Mesendoderm (in vitro differentiated cells): ENCODE measurements at regions not wholly inside any gene's neighbourhood (a gene's known extent, or its start where the extent isn't known, plus 50 kb on each side); places are given as distances from the start of the nearest gene placed in this dataset.
A peak's percentile ranks its signal among the peaks of the same experiment; 100 is the strongest.
"Not testable (repeated sequence)": the region's sequence is repeated elsewhere in the genome, so short reads cannot be mapped to it uniquely, and the experiment has no call there.

Experiments used
- DNase-seq: peaks from one replicate; pipeline ENCODE4 v3.0.0; 2013
- H2AK5ac ChIP-seq: 2 replicates; pipeline ENCODE4 v1.6.1; 2013; ENCODE audit warnings: low read length, inconsistent platforms
- H2BK120ac ChIP-seq: 2 replicates; pipeline ENCODE4 v1.6.1; 2013; ENCODE audit warnings: low read depth, mild to moderate bottlenecking, low read length, moderate library complexity, mixed read lengths
- H2BK15ac ChIP-seq: replicated peaks from 2 replicates; pipeline ENCODE4 v1.6.1; 2013; ENCODE audit warnings: low read depth, mild to moderate bottlenecking, moderate library complexity
- H2BK5ac ChIP-seq: 2 replicates; pipeline ENCODE4 v1.6.1; 2013; ENCODE audit warnings: low read length, inconsistent platforms
- H3K18ac ChIP-seq: 2 replicates; pipeline ENCODE4 v1.6.1; 2013; ENCODE audit warnings: mild to moderate bottlenecking, low read length, mixed read lengths
- H3K23ac ChIP-seq: one replicate; pipeline ENCODE4 v1.6.1; 2013; ENCODE audit warnings: low read length
- H3K27ac ChIP-seq: 2 replicates; pipeline ENCODE4 v1.5.1; 2013; ENCODE audit warnings: low read depth, mild to moderate bottlenecking, inconsistent platforms, low read length, moderate library complexity
- H3K27me3 ChIP-seq: 2 replicates; pipeline ENCODE4 v1.6.1; 2013; ENCODE audit warnings: low read length, control low read depth, mild to moderate bottlenecking, inconsistent platforms; ENCODE audit not compliant: insufficient read depth, poor library complexity
- H3K36me3 ChIP-seq: 2 replicates; pipeline ENCODE4 v1.6.1; 2013; ENCODE audit warnings: low read length, inconsistent platforms; ENCODE audit not compliant: control insufficient read depth, insufficient read depth
- H3K4ac ChIP-seq: one replicate; pipeline ENCODE4 v1.6.1; 2013; ENCODE audit warnings: low read depth, mild to moderate bottlenecking, low read length, moderate library complexity
- H3K4me1 ChIP-seq: 2 replicates; pipeline ENCODE4 v1.6.1; 2013; ENCODE audit warnings: low read depth, low read length, inconsistent platforms; ENCODE audit not compliant: control insufficient read depth
- H3K4me2 ChIP-seq: 2 replicates; pipeline ENCODE4 v1.6.1; 2013; ENCODE audit warnings: low read length
- H3K4me3 ChIP-seq: 2 replicates; pipeline ENCODE4 v1.5.1; 2013; ENCODE audit warnings: mild to moderate bottlenecking, low read length
- H3K56ac ChIP-seq: one replicate; pipeline ENCODE4 v1.6.1; 2013; ENCODE audit warnings: low read length
- H3K79me1 ChIP-seq: 2 replicates; pipeline ENCODE4 v1.6.1; 2013; ENCODE audit warnings: low read length, inconsistent platforms
- H3K79me2 ChIP-seq: 2 replicates; pipeline ENCODE4 v1.6.1; 2013; ENCODE audit warnings: mild to moderate bottlenecking, low read length; ENCODE audit not compliant: control insufficient read depth, insufficient read depth
- H3K9ac ChIP-seq: 2 replicates; pipeline ENCODE4 v1.6.1; 2013; ENCODE audit warnings: low read length, inconsistent platforms
- H4K5ac ChIP-seq: one replicate; pipeline ENCODE4 v1.6.1; 2013; ENCODE audit warnings: low read length
- H4K8ac ChIP-seq: one replicate; pipeline ENCODE4 v1.6.1; 2013; ENCODE audit warnings: low read depth, mild to moderate bottlenecking, control low read depth, low read length, moderate library complexity
- WGBS: extraction: QIAGEN DNeasy Blood & Tissue Kit; methylation state at CpG from one replicate; pipeline ENCODE4 v1.1.7; 2013; ENCODE audit warnings: low lambda C conversion rate, missing lambda C conversion rate; ENCODE audit not compliant: insufficient coverage; ENCODE audit errors: extremely low coverage; 5-methylcytosine and 5-hydroxymethylcytosine counted together

DNA sequence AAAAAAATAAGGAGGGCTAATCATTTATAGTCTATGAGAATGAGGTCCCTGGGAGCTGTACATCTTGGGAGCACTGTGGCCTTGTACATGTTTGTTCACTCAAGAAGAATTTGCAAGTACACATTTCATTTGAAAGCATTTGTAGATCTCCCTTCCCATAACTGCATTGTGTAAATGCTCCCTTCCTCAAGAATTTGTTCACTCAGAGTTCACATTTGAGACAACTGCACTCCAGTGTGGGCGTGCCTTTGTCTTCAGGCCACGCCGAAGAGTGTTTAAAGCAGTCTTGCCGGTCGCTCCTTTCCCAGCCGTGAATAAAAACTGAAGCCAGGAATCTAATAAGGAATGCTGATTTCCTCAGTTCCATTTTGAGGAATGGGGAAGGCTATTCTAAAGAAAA is 291.1 kb upstream of the LYZL1 start:
- Histone ChIP-seq H3K4me1 (no peaks in the 10 kb centered on the region), H3K4ac (no peak overlapping the region), H3K27ac (no peak overlapping the region), H3K36me3 (no peaks in the 10 kb centered on the region), H3K79me1 (no peaks in the 10 kb centered on the region), H3K9ac (no peak overlapping the region), H2BK120ac (no peak overlapping the region), H3K23ac (no peak overlapping the region), H4K5ac (no peak overlapping the region), H3K79me2 (no peaks in the 10 kb centered on the region), H3K56ac (no peak overlapping the region), H2AK5ac (no peak overlapping the region), H3K18ac (no peak overlapping the region), H3K4me3 (no peak overlapping the region), H4K8ac (no peak overlapping the region), H2BK5ac (no peak overlapping the region), H3K4me2 (no peak overlapping the region), H3K27me3 (no peaks in the 10 kb centered on the region), H2BK15ac (no peak overlapping the region)
- no peak for DNase-seq
- WGBS, result no CpG with 5 or more reads among the region's 6 CpGs

- H2BK5ac ChIP-seq, result no peak overlapping the region
- no peak overlapping the region for H3K23ac ChIP-seq
- no peak overlapping the region for H2BK120ac ChIP-seq
- no peak overlapping the region for H4K5ac ChIP-seq
- no peaks in the 10 kb centered on the region for H3K79me2 ChIP-seq
- H3K9ac ChIP-seq, result no peak overlapping the region
- H2BK15ac ChIP-seq, result no peak overlapping the region
- H3K4me2 ChIP-seq, result no peak overlapping the region
- H3K56ac ChIP-seq, result peak overlapping the region; percentile 22
- H3K4me3 ChIP-seq, result no peak overlapping the region
- no peak overlapping the region for H3K4ac ChIP-seq
- no peak overlapping the region for H3K18ac ChIP-seq
- H2AK5ac ChIP-seq, result peak overlapping the region; percentile 54
- H3K36me3 ChIP-seq, result no peaks in the 10 kb centered on the region
- H3K4me1 ChIP-seq, result no peaks in the 10 kb centered on the region
- no peaks in the 10 kb centered on the region for H3K27me3 ChIP-seq
- DNase-seq, result no peak
- H3K27ac ChIP-seq, result no peak overlapping the region
- no peak overlapping the region for H4K8ac ChIP-seq
- no peaks in the 10 kb centered on the region for H3K79me1 ChIP-seq
- WGBS, result no CpG with 5 or more reads among the region's 6 CpGs
Measured at GRCh38 chr10:29001801-29002200, 287.1 kb upstream of the LYZL1 start.

DNA sequence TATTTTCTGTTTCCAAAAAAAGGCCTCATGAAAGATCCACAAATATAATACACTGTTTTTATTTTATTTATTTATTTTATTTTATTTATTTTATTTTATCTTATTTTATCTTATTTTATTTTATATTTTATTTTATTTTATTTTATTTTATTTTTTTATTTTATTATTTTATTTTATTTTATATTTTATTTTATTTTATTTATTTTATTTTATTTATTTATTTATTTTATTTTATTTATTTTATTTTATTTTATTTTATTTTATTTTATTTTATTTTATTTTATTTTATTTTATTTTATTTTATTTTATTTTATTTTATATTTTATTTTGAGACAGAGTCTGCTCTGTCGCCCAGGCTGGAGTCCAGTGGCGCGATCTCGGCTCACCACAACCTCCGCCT is 285.9 kb upstream of the LYZL1 start:
- H2BK120ac ChIP-seq, H3K9ac ChIP-seq, DNase-seq, H2BK15ac ChIP-seq, H3K4me1 ChIP-seq, H3K27ac ChIP-seq, H3K18ac ChIP-seq, H2BK5ac ChIP-seq, H3K4me2 ChIP-seq, H3K56ac ChIP-seq, H4K8ac ChIP-seq, H2AK5ac ChIP-seq, H4K5ac ChIP-seq, H3K27me3 ChIP-seq, H3K4me3 ChIP-seq, H3K4ac ChIP-seq, H3K79me2 ChIP-seq, H3K36me3 ChIP-seq, H3K79me1 ChIP-seq, H3K23ac ChIP-seq: not testable (repeated sequence)
- no CpG with 5 or more reads among the region's 5 CpGs for WGBS

GRCh38 chr10:29005988-29006387 is 282.9 kb upstream of the LYZL1 start:
- Histone ChIP-seq H3K79me2 (no peaks in the 10 kb centered on the region), H2BK120ac (no peak overlapping the region), H3K27me3 (no peaks in the 10 kb centered on the region), H3K36me3 (no peaks in the 10 kb centered on the region), H3K79me1 (no peaks in the 10 kb centered on the region), H2BK15ac (no peak overlapping the region), H3K4me2 (no peak overlapping the region), H3K9ac (no peak overlapping the region), H3K4me1 (peaks cover 5% of the 10 kb centered on the region), H2AK5ac (no peak overlapping the region), H3K4ac (no peak overlapping the region), H3K23ac (no peak overlapping the region), H3K56ac (no peak overlapping the region), H4K5ac (no peak overlapping the region), H3K18ac (no peak overlapping the region), H3K27ac (no peak overlapping the region), H3K4me3 (no peak overlapping the region), H4K8ac (no peak overlapping the region), H2BK5ac (no peak overlapping the region)
- DNase-seq, result no peak
- WGBS, result no CpG with 5 or more reads among the region's 8 CpGs

DNA sequence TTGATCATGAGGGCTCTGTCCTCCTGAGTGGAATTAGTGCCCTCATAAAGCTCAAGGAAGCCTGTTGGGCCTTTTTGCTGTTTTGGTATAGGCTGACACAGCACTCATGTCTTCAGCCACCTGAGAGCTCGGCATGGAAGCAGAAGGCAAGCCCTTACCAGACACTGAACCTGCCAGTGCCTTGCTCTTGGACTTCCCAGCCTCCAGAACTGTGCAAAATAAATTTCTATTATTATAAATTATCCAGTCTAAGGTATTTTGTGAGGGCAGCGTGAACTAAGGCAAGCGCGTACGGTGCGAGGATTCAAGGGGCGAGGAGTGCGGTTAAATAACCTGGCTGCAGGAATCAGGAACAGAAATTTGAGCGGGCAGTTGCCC is 281.5 kb upstream of the LYZL1 start:
- no CpG with 5 or more reads among the region's 9 CpGs for WGBS
- Histone ChIP-seq H3K4me2 (no peak overlapping the region), H3K4ac (no peak overlapping the region), H4K8ac (no peak overlapping the region), H3K27me3 (no peaks in the 10 kb centered on the region), H3K27ac (no peak overlapping the region), H3K56ac (no peak overlapping the region), H3K4me1 (peaks cover 5% of the 10 kb centered on the region), H3K36me3 (no peaks in the 10 kb centered on the region), H2BK15ac (no peak overlapping the region), H2BK120ac (no peak overlapping the region), H2BK5ac (no peak overlapping the region), H3K23ac (no peak overlapping the region), H2AK5ac (no peak overlapping the region), H3K9ac (no peak overlapping the region), H4K5ac (no peak overlapping the region), H3K79me1 (no peaks in the 10 kb centered on the region), H3K79me2 (no peaks in the 10 kb centered on the region), H3K18ac (peak overlapping the region; percentile 20), H3K4me3 (no peak overlapping the region)
- DNase-seq, result no peak

GRCh38 chr10:29007748-29008610 is 280.9 kb upstream of the LYZL1 start:
- WGBS, result no CpG with 5 or more reads among the region's 10 CpGs
- Histone ChIP-seq H3K18ac (peak overlapping the region; percentile 20), H2BK15ac (no peak overlapping the region), H2BK5ac (peak overlapping the region; percentile 62), H3K79me2 (no peaks in the 10 kb centered on the region), H3K4me1 (peaks cover 5% of the 10 kb centered on the region), H4K5ac (no peak overlapping the region), H3K56ac (peak overlapping the region; percentile 46), H2AK5ac (peak overlapping the region; percentile 62), H3K79me1 (no peaks in the 10 kb centered on the region), H3K27me3 (no peaks in the 10 kb centered on the region), H4K8ac (no peak overlapping the region), H3K4me2 (no peak overlapping the region), H3K23ac (no peak overlapping the region), H3K4me3 (no peak overlapping the region), H2BK120ac (no peak overlapping the region), H3K36me3 (no peaks in the 10 kb centered on the region), H3K27ac (peak overlapping the region; percentile 61), H3K9ac (no peak overlapping the region), H3K4ac (no peak overlapping the region)
- peak; percentile 65 for DNase-seq
